Liver (tissue), 7 donors: ENCODE measurements at regions not wholly inside any gene's neighbourhood (a gene's known extent, or its start where the extent isn't known, plus 50 kb on each side); places are given as distances from the start of the nearest gene placed in this dataset.

Source experiments
- DNase-seq: peaks from one replicate; pipeline ENCODE4 v3.0.0-alpha.2; 2017; ENCODE audit warnings: low spot score
- H3K27ac ChIP-seq, 2 donors: one replicate each; pipeline ENCODE4 v1.7.0; 2013; ENCODE audit warnings: inconsistent platforms in 2 of 2, low read length in 2 of 2, control low read depth in 1 of 2, low read depth in 1 of 2, mild to moderate bottlenecking in 1 of 2
- H3K27me3 ChIP-seq, 4 donors: one replicate each; pipeline versions ENCODE4 v1.6.1 to v1.7.0; 2013; ENCODE audit warnings: low read length in 3 of 4, inconsistent platforms in 1 of 4, mild to moderate bottlenecking in 1 of 4, moderate library complexity in 1 of 4; ENCODE audit not compliant: control insufficient read depth in 4 of 4, insufficient read depth in 4 of 4
- H3K36me3 ChIP-seq, 4 donors: one replicate each; pipeline versions ENCODE4 v1.6.1 to v1.7.0; 2013; ENCODE audit warnings: low read length in 3 of 4, mild to moderate bottlenecking in 3 of 4, low read depth in 1 of 4, moderate library complexity in 1 of 4; ENCODE audit not compliant: control insufficient read depth in 4 of 4, insufficient read depth in 3 of 4
- H3K4me1 ChIP-seq, 4 donors: one replicate each; pipeline versions ENCODE4 v1.6.1 to v1.7.0; 2013; ENCODE audit warnings: low read length in 3 of 4, mild to moderate bottlenecking in 3 of 4, moderate library complexity in 1 of 4; ENCODE audit not compliant: control insufficient read depth in 4 of 4, insufficient read depth in 4 of 4
- H3K4me3 ChIP-seq, 3 donors: one replicate each; pipeline versions ENCODE4 v1.6.1 to v1.7.0; 2013; ENCODE audit warnings: low read length in 3 of 3, control low read depth in 1 of 3, low read depth in 1 of 3, mild to moderate bottlenecking in 1 of 3
- H3K9ac ChIP-seq, 2 donors: one replicate each; pipeline ENCODE4 v1.7.0; 2013; ENCODE audit warnings: low read length in 2 of 2, mild to moderate bottlenecking in 2 of 2, moderate library complexity in 2 of 2, control low read depth in 1 of 2, low read depth in 1 of 2
- H3K9me3 ChIP-seq, 4 donors: one replicate each; pipeline versions ENCODE4 v1.6.1 to v1.7.0; 2013; ENCODE audit warnings: low read length in 3 of 4; ENCODE audit not compliant: control insufficient read depth in 4 of 4
- ATF3 ChIP-seq: IDR thresholded peaks from 2 replicates; pipeline ENCODE4 v1.6.1; 2016; ENCODE audit warnings: antibody characterized with exemption
- EGR1 ChIP-seq, 2 donors: IDR thresholded peaks; 2 replicates each; pipeline ENCODE4 v1.6.1; 2016 to 2018; ENCODE audit warnings: antibody characterized with exemption in 2 of 2, low read depth in 2 of 2
- FOXA2 ChIP-seq: IDR thresholded peaks from 2 replicates; pipeline ENCODE4 v1.6.1; 2016; ENCODE audit warnings: antibody characterized with exemption
- GABPA ChIP-seq, 2 donors: IDR thresholded peaks in 1 of 2; conservative IDR thresholded peaks in 1 of 2; 2 replicates each; pipeline ENCODE4 v1.6.1; 2016; ENCODE audit warnings: antibody characterized with exemption in 2 of 2, mild to moderate bottlenecking in 1 of 2, moderate library complexity in 1 of 2
- HNF4A ChIP-seq, 2 donors: conservative IDR thresholded peaks; 2 replicates each; pipeline ENCODE4 v1.6.1; 2016; ENCODE audit warnings: antibody characterized with exemption in 2 of 2, mild to moderate bottlenecking in 2 of 2
- HNF4G ChIP-seq: IDR thresholded peaks from 2 replicates; pipeline ENCODE4 v1.6.1; 2016; ENCODE audit warnings: antibody characterized with exemption
- JUND ChIP-seq, 2 donors: IDR thresholded peaks; 2 replicates each; pipeline ENCODE4 v1.6.1; 2016; ENCODE audit warnings: antibody characterized with exemption in 2 of 2
- MAX ChIP-seq: IDR thresholded peaks from 2 replicates; pipeline ENCODE4 v1.6.1; 2016; ENCODE audit warnings: antibody characterized with exemption
- NR2F2 ChIP-seq: IDR thresholded peaks from 2 replicates; pipeline ENCODE4 v1.6.1; 2016; ENCODE audit warnings: antibody characterized with exemption
- RAD21 ChIP-seq, 2 donors: IDR thresholded peaks; 2 replicates each; pipeline ENCODE4 v1.6.1; 2016; ENCODE audit warnings: antibody characterized with exemption in 2 of 2, mild to moderate bottlenecking in 2 of 2
- REST ChIP-seq: IDR thresholded peaks from 2 replicates; pipeline ENCODE4 v1.6.1; 2016; ENCODE audit warnings: antibody characterized with exemption, mild to moderate bottlenecking
- RXRA ChIP-seq, 2 donors: IDR thresholded peaks; 2 replicates each; pipeline ENCODE4 v1.6.1; 2017 to 2018; ENCODE audit warnings: antibody characterized with exemption in 2 of 2, mild to moderate bottlenecking in 1 of 2
- SP1 ChIP-seq: IDR thresholded peaks from 2 replicates; pipeline ENCODE4 v1.6.1; 2018; ENCODE audit warnings: antibody characterized with exemption, mild to moderate bottlenecking
- YY1 ChIP-seq: IDR thresholded peaks from 2 replicates; pipeline ENCODE4 v1.6.1; 2016; ENCODE audit warnings: antibody characterized with exemption, mild to moderate bottlenecking
- ZBTB33 ChIP-seq: IDR thresholded peaks from 2 replicates; pipeline ENCODE4 v1.6.1; 2016; ENCODE audit warnings: antibody characterized with exemption
- WGBS: extraction: QIAGEN DNeasy Blood & Tissue Kit; methylation state at CpG from one replicate; pipeline ENCODE4 v1.1.7; 2013; 5-methylcytosine and 5-hydroxymethylcytosine counted together
- donor health status: healthy.
- donor health status: healthy.
- donor health status: healthy.
- donor health status: healthy.

GRCh38 chr2:217729421-217730053 is 273.3 kb downstream of the TNS1 start:
- Histone ChIP-seq H3K4me3 (no peak overlapping the region), H3K9me3 (no peaks in the 10 kb centered on the region), H3K27me3 (no peaks in the 10 kb centered on the region), H3K9ac (no peak overlapping the region), H3K36me3 (no peaks in the 10 kb centered on the region), H3K27ac (no peak overlapping the region), H3K4me1 (no peaks in the 10 kb centered on the region)
- WGBS, result 71% methylated on average over 5 of the region's 5 CpGs
- TF ChIP-seq REST (no peak), NR2F2 (peak; percentile 25)
- DNase-seq, result no peak

GRCh38 chr2:217727801-217728200 is 275.0 kb downstream of the TNS1 start:
- TF ChIP-seq YY1, result no peak
- TF ChIP-seq HNF4A (conservative IDR thresholded peaks at IDR 0.05), result no peak
- TF ChIP-seq EGR1 (IDR thresholded peaks at IDR 0.05; ENCODE audit: low read depth in 2 of 2), result no peak
- no peak for TF ChIP-seq ATF3
- no peak for TF ChIP-seq GABPA (IDR thresholded peaks at IDR 0.05 in 1 of 2, conservative IDR thresholded peaks at IDR 0.05 in 1 of 2)
- no peak for TF ChIP-seq RAD21 (IDR thresholded peaks at IDR 0.05)
- no peak for TF ChIP-seq MAX
- no peak for TF ChIP-seq RXRA (IDR thresholded peaks at IDR 0.05)
- no peak for TF ChIP-seq HNF4G
- no peak for TF ChIP-seq NR2F2
- no peak for TF ChIP-seq ZBTB33

GRCh38 chr2:217725409-217725808 is 277.4 kb downstream of the TNS1 start:
- Histone ChIP-seq H3K36me3 (no peaks in the 10 kb centered on the region), H3K4me1 (no peaks in the 10 kb centered on the region), H3K4me3 (no peak overlapping the region), H3K9me3 (peaks cover 0 to 4% (median 0%) of the 10 kb centered on the region in 4 donors), H3K27ac (no peak overlapping the region), H3K27me3 (no peaks in the 10 kb centered on the region), H3K9ac (no peak overlapping the region)
- WGBS, result 98% methylated on average over 4 of the region's 4 CpGs
- DNase-seq, result no peak
- no peak for TF ChIP-seq SP1
- no peak for TF ChIP-seq GABPA (IDR thresholded peaks at IDR 0.05 in 1 of 2, conservative IDR thresholded peaks at IDR 0.05 in 1 of 2)
- no peak for TF ChIP-seq RAD21 (IDR thresholded peaks at IDR 0.05)
- no peak for TF ChIP-seq ATF3
- TF ChIP-seq REST, result no peak
- TF ChIP-seq JUND (IDR thresholded peaks at IDR 0.05), result no peak
- no peak for TF ChIP-seq FOXA2
- no peak for TF ChIP-seq EGR1 (IDR thresholded peaks at IDR 0.05; ENCODE audit: low read depth in 2 of 2)
- no peak for TF ChIP-seq ZBTB33

More at GRCh38 chr2:217727801-217728200, 275.0 kb downstream of the TNS1 start:
- Histone ChIP-seq H3K27me3 (no peaks in the 10 kb centered on the region), H3K4me1 (no peaks in the 10 kb centered on the region), H3K27ac (no peak overlapping the region), H3K4me3 (no peak overlapping the region), H3K9ac (no peak overlapping the region), H3K36me3 (no peaks in the 10 kb centered on the region), H3K9me3 (no peaks in the 10 kb centered on the region)
- 95% methylated on average over 7 of the region's 7 CpGs for WGBS
- no peak for DNase-seq
